Effector CD4-positive, alpha-beta T cell (primary cell): ENCODE measurements at regions not wholly inside any gene's neighbourhood (a gene's known extent, or its start where the extent isn't known, plus 50 kb on each side); places are given as distances from the start of the nearest gene placed in this dataset.

Experiments
- DNase-seq: peaks from one replicate; pipeline ENCODE4 v3.0.0-alpha.2; 2020

DNA sequence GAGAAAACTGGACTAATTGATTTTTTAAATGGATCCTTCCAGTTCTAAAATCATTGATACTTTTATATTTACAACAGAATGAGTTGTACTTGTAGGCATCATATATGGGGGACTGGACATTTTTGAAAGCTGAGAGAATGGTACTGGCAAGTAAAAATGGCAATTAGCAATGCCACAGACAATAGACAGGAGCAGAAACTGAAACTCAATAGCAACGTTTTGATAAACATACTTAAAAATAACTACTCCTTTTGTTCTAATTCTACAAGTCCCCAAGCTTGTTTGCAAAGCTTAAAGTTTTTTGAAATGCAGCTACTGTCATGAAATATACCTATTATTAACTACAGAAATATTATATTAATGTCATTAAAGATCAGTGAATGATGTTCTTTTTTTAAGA, 52.8 kb upstream of the FBXL7 start:
- DNase-seq, result no peak

DNA sequence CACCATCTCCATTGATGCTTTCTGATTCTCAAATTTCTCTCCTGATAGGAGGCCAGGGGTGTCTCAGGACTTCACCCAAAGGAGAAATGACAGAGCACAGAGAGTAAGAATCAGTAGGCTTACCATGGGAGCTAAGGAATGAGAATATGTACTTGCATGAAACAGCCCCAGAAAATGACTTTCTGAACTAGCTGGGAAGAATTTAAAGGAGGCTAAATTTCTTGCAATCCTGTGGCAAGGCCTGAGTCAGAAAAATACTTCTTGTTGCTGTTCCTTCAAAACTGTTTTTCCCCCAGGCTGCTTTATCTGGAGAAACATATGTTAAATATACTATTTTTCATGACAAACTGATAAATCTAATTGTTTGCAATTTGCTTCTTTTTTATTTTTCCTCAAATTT, 53.4 kb upstream of the FBXL7 start:
- no peak for DNase-seq

DNA sequence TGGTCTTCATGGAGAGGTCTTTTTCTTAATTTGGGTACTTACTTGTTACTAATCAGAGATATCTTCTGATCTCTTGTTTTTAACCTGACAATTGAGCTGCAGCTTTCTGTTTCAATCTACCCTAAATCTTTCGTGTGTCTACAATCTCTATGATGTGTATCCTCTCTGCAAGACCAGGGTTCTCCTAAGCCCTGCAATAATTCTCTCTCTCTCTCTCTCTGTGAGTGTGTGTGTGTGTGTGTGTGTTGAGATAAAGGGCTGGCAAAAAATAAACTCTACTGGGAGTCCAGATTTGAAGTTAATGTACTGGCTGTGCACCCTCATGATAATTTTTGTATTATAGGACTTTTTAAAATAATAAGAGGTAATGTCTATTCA, 57.8 kb upstream of the FBXL7 start:
- DNase-seq, result no peak

DNA sequence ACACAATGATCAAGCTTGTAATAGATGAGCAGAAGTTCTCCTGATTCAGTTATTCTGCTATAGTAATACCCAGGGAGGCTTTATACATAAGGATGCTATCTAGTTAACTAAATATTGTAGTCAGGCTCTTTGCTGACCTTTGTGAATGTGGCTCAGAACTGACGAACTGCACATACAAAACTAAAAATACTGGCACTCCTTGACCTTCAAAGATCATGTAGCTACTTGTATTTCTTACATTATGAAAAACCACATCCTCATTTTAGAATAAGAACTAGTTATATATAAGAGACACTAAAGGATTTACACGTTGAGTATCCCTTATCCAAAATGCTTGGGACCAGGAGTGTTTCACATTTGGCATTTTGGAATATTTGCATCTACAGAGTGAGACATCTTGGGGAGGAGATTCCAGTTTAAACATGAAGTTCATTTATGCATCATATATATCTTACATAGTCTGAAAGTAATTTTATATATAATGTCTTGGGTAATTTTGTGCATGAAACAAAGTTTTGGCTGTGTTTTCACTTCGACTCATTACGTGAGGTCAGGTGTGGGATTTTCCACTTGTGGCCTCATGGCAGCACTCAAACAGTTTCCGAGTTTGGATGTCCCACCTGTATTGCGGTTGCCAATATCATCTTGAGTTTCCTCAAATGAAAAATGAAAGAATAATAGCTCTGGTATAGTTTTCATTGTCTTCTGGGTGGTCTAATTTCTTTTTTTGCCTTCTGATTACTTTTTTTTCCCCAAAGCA, 58.4 kb upstream of the FBXL7 start:
- DNase-seq, result no peak

DNA sequence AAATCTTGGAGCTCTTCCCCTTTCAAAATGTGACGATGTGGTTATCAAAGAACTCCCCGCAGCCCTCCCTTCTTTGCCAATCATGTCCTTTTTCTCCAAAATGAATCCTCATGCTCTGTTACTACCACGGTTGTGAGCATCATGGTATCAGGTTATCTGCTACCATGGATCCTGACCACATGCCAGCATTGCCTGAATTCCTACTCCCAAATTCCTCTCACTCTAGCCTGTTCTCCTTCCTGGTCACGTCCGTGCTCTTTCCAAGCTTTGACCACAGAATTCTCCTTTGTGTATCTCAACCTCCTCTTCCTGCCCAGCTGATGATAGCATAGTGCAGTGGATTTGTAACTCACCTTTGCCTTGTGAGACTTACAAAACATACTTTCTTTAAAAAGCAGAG, 59.5 kb upstream of the FBXL7 start:
- DNase-seq, result no peak

DNA sequence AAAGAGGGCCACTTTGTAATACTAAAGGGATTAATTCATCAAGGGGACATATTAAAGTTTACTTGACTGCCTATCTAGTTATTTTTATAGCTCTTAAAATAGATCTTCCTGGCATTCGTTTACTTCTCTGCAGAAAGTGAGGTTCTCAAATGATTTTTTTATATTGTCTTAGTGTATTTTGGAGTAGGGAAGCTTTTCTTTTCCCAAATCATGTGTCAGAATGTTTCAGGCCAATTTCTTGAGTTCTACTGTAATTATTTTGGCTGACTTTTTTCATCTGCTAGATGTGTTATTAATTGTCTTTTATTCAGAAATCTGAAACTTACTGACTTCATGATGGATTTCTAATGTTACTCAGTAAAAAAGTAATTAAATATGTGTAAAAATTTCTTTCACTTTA, 60.2 kb upstream of the FBXL7 start:
- no peak for DNase-seq

DNA sequence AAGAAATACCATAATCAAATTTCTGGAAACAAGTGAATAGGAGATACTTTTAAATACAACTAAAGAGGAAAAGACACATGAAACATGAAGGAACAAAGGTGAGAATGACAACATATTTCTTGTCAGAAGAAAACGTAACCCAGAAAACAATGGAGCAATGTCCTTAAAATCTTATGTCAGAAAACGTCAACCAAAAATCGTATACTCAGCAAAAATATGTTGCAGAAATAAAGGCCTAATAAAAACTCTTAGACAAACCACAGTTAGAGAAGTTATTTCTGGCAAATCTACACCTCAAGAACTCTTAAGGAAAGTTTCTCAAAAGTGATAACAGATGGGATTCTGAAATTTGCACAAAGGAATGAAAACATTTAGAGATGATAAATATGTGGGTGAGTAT, 66.3 kb upstream of the FBXL7 start:
- DNase-seq, result no peak

DNA sequence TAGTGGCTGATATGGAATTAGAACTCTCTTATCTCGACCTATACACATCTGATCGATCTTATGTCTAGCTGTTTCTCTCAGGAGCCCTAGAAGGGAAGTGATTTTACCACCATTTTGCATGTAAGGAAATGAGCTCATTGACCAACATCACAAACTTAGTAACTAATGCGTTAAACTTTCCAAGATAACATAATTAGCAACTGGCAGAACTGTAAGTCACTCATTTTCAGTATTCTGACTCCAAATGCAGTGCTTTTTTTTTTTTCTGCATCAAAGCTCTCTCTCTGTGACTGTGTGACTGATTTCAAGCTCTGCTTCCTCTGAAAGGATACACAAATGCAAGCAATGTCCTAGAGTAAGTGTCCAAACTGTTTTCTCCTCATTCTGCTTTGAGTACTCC, 68.1 kb upstream of the FBXL7 start:
- DNase-seq, result no peak

DNA sequence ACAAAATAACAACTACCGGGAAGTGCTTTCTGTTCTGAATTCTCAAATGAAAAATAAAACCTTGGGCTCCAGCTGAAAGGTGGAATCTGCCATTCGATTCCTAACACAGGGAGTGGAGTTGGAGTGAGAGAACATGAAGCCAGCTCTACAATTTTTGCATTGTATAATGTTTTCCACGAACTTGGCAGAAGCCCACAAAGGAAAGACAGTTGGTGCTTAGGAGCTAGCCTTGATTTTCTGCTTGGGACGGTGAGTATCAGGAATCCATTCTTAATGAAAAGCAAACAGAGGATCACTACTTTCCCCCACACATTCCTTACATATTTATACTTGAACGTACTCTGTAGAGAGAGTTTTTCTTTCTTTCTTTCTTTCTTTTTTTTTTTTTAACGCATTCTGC, 74.2 kb upstream of the FBXL7 start:
- no peak for DNase-seq

DNA sequence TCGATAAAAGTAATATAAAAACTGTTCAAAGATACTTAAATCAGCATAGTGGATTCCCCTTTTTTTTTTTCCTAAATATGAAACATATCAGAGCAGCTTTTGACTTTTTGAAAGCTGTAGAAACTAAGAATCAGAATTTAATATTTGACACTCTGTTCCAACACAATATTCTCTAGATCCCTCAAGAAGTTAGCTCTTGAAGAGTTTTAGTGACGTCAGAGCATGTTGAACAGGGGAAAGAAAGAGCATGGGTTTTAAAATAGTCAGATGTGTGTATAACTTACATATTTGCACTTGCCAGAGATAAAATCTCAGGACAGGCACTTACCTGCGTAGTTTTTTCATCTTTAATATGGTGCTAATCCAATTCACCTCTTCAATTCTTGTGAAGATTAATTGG, 75.2 kb upstream of the FBXL7 start:
- no peak for DNase-seq

DNA sequence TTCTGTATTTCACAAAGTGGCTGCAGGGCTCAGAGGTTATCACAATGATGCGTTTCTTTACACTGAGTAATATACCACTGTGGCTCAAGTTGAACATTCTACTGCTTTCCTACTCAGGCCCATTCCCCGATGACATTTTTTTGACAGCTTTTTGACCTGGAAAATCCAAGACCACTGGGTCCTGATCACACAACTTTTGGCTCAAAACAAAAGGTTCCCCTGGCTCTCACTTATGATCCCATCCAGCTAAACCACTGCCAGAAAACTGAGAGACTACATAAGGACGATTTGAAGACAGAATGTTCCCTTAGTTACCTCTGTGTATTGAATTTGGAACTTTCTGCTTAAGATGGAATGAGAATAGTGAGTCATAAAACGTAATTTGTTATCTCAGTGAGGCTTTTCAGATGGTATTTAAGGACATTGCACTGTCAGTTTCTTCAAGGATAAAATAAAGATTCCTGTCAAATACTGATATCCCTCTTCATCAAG, 78.0 kb upstream of the FBXL7 start:
- no peak for DNase-seq

DNA sequence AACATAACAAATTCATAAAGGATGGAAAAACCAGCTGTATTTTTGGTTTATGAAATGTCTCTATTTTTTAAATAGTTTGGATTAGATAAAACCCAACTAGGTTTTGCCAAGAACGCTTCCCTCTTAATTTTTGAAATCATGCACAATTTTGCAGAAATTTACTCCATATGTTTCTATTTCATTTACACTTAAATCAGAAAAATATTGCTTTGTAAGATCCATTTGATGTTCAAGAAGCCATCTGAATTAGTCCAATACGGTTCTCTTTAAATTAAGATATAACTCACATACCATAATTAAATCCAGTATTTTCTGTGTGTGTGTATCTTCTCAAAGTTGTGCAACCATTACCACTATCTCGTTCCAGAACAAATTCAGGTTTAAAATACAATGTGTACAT, 78.6 kb upstream of the FBXL7 start:
- no peak for DNase-seq

DNA sequence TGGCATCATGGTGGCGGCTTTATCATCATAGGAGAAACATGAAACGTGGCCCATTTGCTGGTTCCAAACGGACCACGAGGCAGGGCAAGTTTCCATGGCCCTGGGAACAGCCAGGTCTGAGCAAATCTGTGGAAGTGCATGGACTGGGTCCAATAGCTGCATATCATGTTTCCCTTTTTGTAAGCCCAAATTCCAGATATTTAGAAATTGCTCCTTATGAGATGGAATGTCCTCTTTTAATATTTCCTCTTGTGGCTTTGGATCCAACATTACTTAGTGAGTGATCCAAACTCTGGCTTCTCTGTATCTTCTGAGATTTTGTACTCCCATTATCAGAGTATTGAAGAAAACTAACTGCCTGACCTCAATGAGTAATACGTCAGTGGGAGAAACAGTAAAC, 79.8 kb upstream of the FBXL7 start:
- no peak for DNase-seq

DNA sequence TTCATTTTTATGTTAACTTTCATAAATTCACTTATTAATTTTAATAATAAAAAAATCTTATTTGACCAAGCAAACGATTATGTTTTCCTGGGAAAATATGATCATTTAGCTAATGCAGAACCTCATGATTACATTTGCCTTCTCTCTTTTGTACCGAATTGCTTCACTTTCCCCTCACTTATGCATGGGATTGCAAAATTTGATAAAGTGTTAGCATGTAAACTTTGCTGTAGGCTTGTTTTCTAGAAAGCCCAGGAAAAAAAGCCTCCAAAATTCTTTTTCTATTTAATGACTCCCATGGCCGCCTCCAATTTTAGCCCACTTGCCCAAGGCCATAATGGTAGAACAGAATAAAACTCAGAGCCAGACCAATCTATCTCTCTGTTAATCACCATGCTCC, 82.8 kb upstream of the FBXL7 start:
- no peak for DNase-seq

DNA sequence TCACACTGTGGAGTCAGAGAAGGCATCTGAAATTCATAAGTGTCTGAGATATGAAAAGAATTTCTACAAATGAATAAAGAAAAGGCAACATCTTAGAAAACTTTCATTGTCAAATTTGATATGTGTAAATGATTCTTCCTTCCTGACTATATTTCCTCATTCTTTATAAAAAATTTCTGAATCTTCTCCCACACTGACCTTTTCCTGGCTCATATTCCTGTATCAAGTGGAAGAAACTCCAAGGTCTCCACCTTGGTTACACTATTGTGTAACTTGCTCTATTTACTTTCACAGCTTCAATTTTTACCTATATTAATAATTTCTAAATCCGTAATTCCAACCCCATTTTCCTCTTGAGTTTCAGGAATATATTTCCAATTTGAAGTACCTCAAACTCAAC, 93.5 kb upstream of the FBXL7 start:
- no peak for DNase-seq

DNA sequence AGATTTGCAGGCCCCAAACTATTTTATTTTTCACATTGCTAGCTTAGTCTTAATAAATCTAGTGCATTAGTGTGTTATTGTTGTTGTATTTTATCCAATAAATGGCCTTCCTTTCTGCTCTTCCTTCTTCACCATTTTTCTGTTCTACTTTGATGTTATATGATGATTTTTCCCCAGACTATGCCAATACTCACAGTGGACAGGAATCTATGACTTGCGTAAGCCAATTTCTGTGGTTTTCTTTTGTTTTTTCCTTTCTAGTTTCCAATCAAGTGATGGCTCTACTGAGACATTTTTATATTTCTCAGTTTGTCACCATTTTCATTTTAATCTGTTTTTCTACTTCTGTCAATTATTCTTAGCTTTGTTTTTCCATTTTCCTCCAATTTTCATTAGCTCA, 106.8 kb upstream of the FBXL7 start:
- DNase-seq, result no peak

DNA sequence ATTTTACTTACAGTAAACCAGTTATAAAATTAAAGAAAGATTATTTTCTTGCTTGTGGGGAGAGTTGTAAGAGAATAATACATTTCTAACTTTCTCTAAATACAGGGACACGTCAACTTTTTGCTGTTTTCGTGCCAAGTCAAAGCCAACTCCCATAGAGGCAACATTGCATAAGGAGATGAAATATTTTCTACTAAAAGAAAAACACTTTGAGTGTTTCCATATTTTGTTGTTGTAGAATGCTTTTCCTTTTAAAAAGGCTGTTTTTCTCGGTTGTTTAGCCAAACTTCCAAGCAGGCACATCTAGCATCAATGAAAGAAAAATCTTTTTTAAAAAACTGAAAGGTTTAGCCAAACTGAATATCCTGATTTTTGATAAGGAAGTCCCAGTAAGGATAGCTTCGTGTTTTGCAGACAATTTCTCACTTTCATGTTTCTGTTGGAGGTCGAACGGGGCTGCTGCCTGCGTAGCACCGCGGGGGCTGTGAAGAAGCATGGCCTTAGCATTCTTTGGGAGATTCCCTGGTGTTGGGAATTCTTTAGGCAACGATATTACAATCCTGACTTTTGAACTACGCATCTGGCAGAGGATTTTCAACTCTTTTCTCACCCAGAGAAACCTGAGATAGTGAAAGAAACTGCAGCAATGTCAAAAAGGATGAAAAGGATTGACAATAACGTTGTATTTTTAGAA, 108.1 kb upstream of the FBXL7 start:
- DNase-seq, result no peak

DNA sequence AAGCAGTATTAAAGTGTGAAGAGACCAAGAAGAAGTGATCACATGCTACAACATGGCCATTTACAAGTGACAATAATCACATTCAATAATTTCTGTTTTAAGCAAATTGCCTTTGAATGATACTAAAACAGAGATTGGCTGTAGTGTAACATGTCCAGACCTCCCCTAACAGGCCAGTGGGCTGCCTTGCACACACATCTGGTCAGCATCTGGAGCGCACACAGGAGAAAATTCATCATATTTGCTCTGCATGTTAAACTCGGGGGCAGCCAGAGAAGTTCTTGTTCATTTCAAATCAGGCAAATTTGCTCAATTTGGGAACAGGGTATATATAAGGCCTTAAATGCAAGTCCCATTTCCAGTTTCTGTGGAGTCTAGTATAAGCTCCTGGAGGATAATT, 111.1 kb upstream of the FBXL7 start:
- DNase-seq, result no peak

DNA sequence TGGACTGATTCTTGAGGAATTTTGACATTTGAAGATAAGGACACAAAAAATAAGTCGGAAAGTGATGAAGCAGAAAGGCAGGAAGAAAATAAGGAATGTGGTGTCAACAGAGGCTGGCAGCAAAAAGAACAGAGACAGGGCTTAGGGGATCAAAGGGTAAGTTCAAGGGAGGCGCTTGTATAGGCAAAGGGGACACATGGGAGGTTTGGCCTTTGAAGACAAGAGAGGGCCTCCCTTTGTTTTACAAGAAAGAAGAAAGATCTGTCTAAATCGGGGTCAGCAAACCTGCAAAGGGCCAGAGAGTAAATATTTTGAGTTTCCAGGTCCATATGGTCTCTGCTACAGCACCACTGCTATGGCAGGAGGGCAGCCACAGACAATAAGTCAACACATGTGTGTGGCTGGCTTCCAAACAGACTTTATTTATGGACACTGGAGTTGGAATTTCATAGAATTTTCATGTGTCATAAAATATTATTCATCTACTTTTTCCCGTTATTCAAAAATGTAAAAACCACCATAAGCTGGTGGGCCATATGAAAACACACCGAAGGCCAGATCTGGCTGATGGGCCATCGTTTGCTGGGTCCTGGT, 112.0 kb upstream of the FBXL7 start:
- DNase-seq, result no peak

DNA sequence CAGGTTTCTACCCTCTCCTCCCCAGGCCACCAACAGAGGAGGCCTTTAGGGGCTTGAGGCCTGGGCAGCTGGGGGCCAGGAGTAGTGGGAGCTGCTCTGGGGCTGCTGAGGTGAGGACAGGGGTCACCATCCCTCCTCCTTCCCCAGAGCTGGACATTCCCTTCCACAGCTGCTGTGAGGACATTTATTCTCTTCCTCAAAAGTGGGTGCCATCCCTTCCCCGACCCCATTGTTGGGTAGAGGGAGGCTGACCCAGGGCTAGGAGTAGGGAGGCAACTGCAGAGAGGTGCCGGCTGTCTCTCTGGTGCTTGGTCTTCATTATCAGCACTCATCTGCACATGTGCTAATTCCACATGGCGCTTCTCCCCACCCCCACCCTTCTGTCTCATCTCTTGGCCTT, 113.9 kb upstream of the FBXL7 start:
- DNase-seq, result no peak

DNA sequence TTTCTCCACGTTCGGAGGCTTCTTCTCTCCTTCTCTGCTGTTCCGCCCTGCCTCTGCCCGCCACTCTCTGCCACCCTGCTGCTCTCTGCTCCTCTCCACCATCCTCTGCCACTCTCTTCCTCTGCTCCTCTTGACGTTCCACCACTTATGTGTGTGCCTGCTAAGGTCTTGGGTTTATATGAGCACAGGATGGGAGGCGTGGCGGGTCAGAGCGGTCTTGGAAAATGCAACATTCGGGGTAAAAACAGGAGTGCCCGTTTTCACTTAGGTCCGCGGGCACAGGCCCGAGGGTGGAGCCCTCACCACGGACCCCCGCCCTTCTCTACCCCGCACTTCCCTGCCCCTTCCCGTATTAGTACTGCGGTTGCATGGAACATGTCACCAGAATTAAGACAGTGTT, 114.4 kb upstream of the FBXL7 start:
- no peak for DNase-seq

DNA sequence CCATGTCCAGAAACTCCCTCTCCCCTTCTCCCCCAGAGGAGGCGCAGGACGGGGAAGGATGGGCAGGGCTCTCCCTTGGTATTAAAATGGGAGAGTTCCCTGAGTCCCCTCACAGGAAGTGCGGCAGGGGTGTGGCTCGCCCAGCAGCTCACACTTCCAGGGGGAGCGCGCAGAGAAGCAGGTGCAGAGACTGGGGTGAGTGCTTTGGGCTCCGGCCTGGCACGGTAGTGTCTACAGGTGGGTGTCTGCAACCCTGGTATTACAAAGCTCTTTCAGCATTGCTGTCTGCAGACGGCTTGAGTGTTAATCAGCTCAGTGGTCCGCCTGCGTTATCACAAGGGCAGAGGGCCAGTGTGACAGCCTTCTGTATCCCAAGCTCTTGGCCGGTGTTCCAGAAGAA, 114.9 kb upstream of the FBXL7 start:
- DNase-seq, result no peak

DNA sequence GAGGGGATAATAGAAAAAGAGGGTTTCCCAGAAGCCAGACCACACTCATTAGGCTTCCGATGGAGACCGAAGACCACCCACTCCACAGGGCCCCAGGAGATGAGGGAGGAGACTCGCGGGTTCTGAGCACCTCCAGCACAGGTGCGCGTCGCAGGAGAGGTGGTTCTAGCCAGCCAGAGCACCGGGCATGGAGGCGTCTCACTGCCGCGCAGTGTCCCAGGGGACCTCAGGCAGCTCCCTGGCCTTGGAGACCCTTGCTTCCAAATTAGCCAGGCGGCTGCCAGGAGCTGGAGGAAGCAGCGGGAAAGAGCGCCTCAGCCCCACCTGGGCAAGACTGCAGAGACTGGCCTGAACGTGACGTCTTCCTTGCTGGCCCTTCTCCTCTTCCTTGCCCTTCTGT, 115.4 kb upstream of the FBXL7 start:
- DNase-seq, result no peak

DNA sequence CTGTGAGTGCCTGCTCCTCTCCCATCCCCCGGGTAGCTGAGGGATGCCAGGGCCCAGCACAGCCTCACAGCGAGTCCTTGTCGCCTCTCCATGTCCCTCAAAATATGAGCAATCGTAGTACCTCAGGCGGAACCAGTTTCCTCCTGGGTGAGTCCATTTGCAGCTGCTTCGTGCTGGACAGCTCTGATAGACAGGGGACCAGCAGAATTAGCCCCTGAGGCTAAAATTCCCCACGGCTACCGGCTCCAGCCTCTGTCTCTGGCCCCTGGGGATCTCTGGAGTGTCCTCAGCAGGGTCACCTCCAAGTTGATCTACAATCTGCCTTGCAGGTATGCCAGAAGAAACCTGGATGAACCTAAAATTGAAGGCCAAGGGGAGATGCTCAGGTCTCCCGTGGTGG, 115.8 kb upstream of the FBXL7 start:
- DNase-seq, result no peak
